ENCODE measurements at regions not wholly inside any gene's neighbourhood (a gene's known extent, or its start where the extent isn't known, plus 50 kb on each side); places are given as distances from the start of the nearest gene placed in this dataset.

DNA sequence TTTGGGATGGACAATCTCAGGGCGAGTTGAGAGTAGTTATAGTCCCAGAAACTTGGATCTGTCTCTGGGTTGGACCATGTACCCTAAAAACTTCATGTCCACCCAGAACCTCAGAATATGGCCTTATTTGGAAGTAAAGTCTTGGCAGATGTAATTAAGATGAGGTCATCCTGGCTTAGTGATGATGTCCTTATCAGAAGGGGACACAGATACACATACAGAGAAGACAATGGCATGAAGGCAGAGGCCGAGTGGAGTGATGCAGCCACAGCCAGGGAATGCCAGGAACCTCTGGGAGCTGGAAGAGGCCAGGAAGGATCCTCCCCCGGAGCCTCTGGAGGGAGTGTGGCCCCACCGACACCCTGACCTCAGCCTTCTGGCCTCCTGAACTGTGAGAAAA lies 61.2 kb upstream of the STX18 start:
- no peak for TF ChIP-seq CTCF (optimal IDR thresholded peaks at IDR 0.05 in 1 of 3, IDR thresholded peaks at IDR 0.05 in 1 of 3, conservative IDR thresholded peaks at IDR 0.05 in 1 of 3; ENCODE audit: extremely low read depth in 1 of 3, insufficient read depth in 2 of 3, low read length in 3 of 3)
- TF ChIP-seq EZH2 (IDR thresholded peaks at IDR 0.05; ENCODE audit: low read length): no peak
